Gastrocnemius medialis (tissue), 4 donors: ENCODE measurements at regions not wholly inside any gene's neighbourhood (a gene's known extent, or its start where the extent isn't known, plus 50 kb on each side); places are given as distances from the start of the nearest gene placed in this dataset.

ENCODE experiments used
- ATAC-seq, 2 donors: fragments of 150-250 bp; one replicate each; pipeline ENCODE4 v1.9.1; 2016
- DNase-seq, 2 donors: peaks; one replicate each; pipeline ENCODE4 v3.0.0-alpha.2; 2019
- H3K27ac ChIP-seq, 4 donors: fragments of 200-600 bp; sonication (generic); 1 replicate in 1 of 4; 2 replicates in 3 of 4; pipeline ENCODE4 v1.5.1; 2016 to 2018; ENCODE audit warnings: mild to moderate bottlenecking in 2 of 4, moderate library complexity in 1 of 4
- H3K27me3 ChIP-seq, 3 donors: fragments of 200-600 bp; sonication (generic) in 2 of 3; 1 replicate in 1 of 3; 2 replicates in 2 of 3; pipeline versions ENCODE4 v1.5.1 to v1.6.0; 2016 to 2019; ENCODE audit warnings: mild to moderate bottlenecking in 1 of 3, moderate library complexity in 1 of 3
- H3K36me3 ChIP-seq, 2 donors: fragments of 200-600 bp; sonication (generic) in 1 of 2; one replicate each; pipeline ENCODE4 v1.5.1; 2017 to 2018
- H3K4me1 ChIP-seq, 2 donors: fragments of 200-600 bp; sonication (generic) in 1 of 2; one replicate each; pipeline ENCODE4 v1.5.1; 2016 to 2017; ENCODE audit warnings: mild to moderate bottlenecking in 2 of 2
- H3K4me3 ChIP-seq, 4 donors: fragments of 200-600 bp; sonication (generic) in 3 of 4; 1 replicate in 1 of 4; 2 replicates in 3 of 4; pipeline ENCODE4 v1.5.1; 2016 to 2019; ENCODE audit warnings: mild to moderate bottlenecking in 2 of 4
- H3K9me3 ChIP-seq, 3 donors: fragments of 200-600 bp; sonication (generic) in 2 of 3; 1 replicate in 1 of 3; 2 replicates in 2 of 3; pipeline ENCODE4 v1.5.1; 2016 to 2019
- CTCF ChIP-seq, 5 experiments: fragments of 450-650 bp in 3 of 5; fragments of 200-600 bp in 2 of 5; sonication (generic) in 2 of 5; IDR thresholded peaks in 4 of 5; conservative IDR thresholded peaks in 1 of 5; 1 replicate in 4 of 5; 2 replicates in 1 of 5; pipeline ENCODE4 v1.5.1; 2016 to 2019; ENCODE audit warnings: antibody characterized with exemption in 5 of 5, mild to moderate bottlenecking in 3 of 5, moderate library complexity in 3 of 5
- POLR2A ChIP-seq, 2 donors: fragments of 450-650 bp; IDR thresholded peaks; one replicate each; pipeline ENCODE4 v1.6.1; 2017; ENCODE audit warnings: antibody characterized with exemption in 2 of 2, mild to moderate bottlenecking in 2 of 2, moderate library complexity in 2 of 2
- in situ Hi-C, 4 donors: fragments of 200-750 bp; cut with MboI; loops; one replicate each; pipeline versions ENCODE4 v1.15.0 to v1.8.0; 2017; ENCODE audit warnings: low sequenced_read_pairs in 4 of 4
- intact Hi-C: fragments of 100-400 bp; cut with DNase I; formaldehyde crosslinking; loops from one replicate; pipeline ENCODE4 v1.15.1; 2023; ENCODE audit warnings: low total_unique reads

GRCh38 chr15:53171571-53171970, 381.4 kb upstream of the ONECUT1 start:
- intact Hi-C loops = no loop called here

DNA sequence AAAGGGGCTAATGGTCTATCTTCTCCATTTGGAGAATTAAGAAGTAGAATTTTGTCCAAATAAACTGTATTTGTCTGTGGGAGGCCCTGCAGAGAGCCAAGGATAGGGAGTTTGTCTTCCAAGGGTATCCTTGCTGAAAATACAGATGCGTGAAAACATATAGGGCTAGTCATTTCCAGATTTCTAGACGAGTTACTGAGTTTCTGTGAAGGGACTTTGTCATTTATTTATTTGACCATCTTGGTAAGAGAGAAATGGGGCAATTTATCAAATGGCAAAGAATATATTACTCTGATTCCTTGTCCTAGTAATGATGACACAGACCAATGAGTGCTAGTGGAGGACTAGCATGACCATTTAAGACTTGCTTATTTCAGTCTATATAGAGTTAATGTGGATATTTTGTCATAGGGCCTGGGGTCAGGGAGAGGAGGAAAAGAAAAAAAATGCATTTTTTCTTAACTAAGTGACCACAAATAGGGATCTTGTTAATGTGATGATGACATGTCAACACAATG, 376.6 kb upstream of the ONECUT1 start:
- Histone ChIP-seq H3K4me1 (no peaks in the 10 kb centered on the region), H3K27ac (no peak overlapping the region), H3K27me3 (no peaks in the 10 kb centered on the region), H3K36me3 (no peaks in the 10 kb centered on the region), H3K4me3 (no peak overlapping the region), H3K9me3 (no peaks in the 10 kb centered on the region)
- no peak for ATAC-seq
- no peak for DNase-seq
- intact Hi-C loops = no loop called here
- in situ Hi-C loops = no loop called here
- TF ChIP-seq POLR2A (IDR thresholded peaks at IDR 0.05) = no peak
- TF ChIP-seq CTCF (IDR thresholded peaks at IDR 0.05 in 4 of 5, conservative IDR thresholded peaks at IDR 0.05 in 1 of 5) = no peak

More at GRCh38 chr15:53171571-53171970, 381.4 kb upstream of the ONECUT1 start:
- Histone ChIP-seq H3K4me3 (no peak overlapping the region), H3K27ac (no peak overlapping the region), H3K27me3 (no peaks in the 10 kb centered on the region), H3K36me3 (no peaks in the 10 kb centered on the region), H3K9me3 (no peaks in the 10 kb centered on the region), H3K4me1 (no peaks in the 10 kb centered on the region)
- no peak for TF ChIP-seq CTCF (IDR thresholded peaks at IDR 0.05 in 4 of 5, conservative IDR thresholded peaks at IDR 0.05 in 1 of 5)
- in situ Hi-C loops = no loop called here
- no peak for DNase-seq
- ATAC-seq = no peak

- H3K4me1 ChIP-seq = no peaks in the 10 kb centered on the region
- no peak for DNase-seq
- H3K27ac ChIP-seq = no peak overlapping the region
- in situ Hi-C loops = no loop called here
- intact Hi-C loops = no loop called here
- no peak for TF ChIP-seq POLR2A (IDR thresholded peaks at IDR 0.05)
- no peak for TF ChIP-seq CTCF (IDR thresholded peaks at IDR 0.05 in 4 of 5, conservative IDR thresholded peaks at IDR 0.05 in 1 of 5)
- no peaks in the 10 kb centered on the region for H3K9me3 ChIP-seq
- no peak for ATAC-seq
- no peak overlapping the region for H3K4me3 ChIP-seq
- H3K27me3 ChIP-seq = no peaks in the 10 kb centered on the region
- H3K36me3 ChIP-seq = no peaks in the 10 kb centered on the region
Observed at GRCh38 chr15:53165988-53166683, 376.0 kb upstream of the ONECUT1 start.

DNA sequence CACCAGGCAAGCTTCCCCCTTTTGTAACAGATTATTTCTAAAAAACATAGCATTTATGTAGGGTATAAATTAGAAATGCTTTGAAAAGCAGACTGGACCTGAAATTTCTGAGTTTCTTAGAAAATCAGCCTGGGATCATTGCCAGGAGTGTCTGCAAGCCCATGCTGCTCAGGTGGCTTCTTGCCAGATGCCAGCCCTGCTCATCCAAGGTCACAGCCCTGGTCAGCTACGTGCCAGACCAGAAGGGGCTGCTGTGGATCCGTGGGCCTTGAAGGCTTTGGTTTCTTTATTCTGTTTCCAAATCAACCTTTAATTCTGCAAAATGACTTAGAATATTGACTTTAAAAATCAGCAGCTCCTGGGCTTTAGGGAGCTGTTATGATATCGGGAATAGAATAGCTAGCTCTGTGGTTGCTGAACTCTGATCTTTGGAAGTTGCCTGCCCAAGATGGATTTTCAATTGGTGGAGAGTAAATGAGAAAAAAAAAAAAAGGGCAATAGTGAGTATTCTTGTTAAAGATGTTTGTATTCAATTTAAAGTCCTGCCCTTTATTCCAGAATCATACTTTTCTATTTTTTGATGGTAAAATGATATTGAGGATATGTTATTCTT, 370.1 kb upstream of the ONECUT1 start:
- H3K4me1 ChIP-seq = no peaks in the 10 kb centered on the region
- no peaks in the 10 kb centered on the region for H3K36me3 ChIP-seq
- intact Hi-C loops (no loop called here), in situ Hi-C loops (no loop called here)
- H3K27ac ChIP-seq = no peak overlapping the region
- ATAC-seq (no peak), DNase-seq (no peak)
- H3K9me3 ChIP-seq = no peaks in the 10 kb centered on the region
- TF ChIP-seq POLR2A (IDR thresholded peaks at IDR 0.05) (no peak), CTCF (IDR thresholded peaks at IDR 0.05 in 4 of 5, conservative IDR thresholded peaks at IDR 0.05 in 1 of 5) (no peak)
- no peaks in the 10 kb centered on the region for H3K27me3 ChIP-seq
- no peak overlapping the region for H3K4me3 ChIP-seq
